ENCODE measurements at regions not wholly inside any gene's neighbourhood (a gene's known extent, or its start where the extent isn't known, plus 50 kb on each side); places are given as distances from the start of the nearest gene placed in this dataset.
"Not testable (repeated sequence)": the region's sequence is repeated elsewhere in the genome, so short reads cannot be mapped to it uniquely, and the experiment has no call there.

- not testable (repeated sequence) for DNase-seq (ENCODE audit: low read depth)
These were observed 108.0 kb upstream of the SGK1 start for GRCh38 chr6:134425917-134426316.

DNA sequence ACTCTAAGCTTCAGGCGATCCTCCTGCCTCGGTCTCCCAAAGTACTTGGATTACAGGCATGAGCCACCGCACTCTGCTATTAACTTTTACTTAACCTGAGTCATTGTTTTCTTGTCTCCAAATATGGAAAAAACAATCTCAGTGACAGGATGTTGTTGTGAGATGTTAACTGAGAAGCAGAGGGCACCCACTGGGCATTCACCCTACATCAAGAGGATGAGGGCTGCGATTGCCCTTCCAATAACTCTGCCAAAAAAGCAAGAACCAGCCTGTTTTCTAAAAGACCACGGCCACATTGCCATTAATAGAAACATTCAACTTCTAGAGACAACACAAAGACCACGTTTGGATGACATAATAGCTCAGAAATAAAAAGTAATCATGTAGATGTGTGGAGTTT lies 107.6 kb upstream of the SGK1 start:
- no peak for DNase-seq (ENCODE audit: low read depth)

GRCh38 chr6:134424798-134425170 lies 106.9 kb upstream of the SGK1 start:
- no peak for DNase-seq (ENCODE audit: low read depth)

DNA sequence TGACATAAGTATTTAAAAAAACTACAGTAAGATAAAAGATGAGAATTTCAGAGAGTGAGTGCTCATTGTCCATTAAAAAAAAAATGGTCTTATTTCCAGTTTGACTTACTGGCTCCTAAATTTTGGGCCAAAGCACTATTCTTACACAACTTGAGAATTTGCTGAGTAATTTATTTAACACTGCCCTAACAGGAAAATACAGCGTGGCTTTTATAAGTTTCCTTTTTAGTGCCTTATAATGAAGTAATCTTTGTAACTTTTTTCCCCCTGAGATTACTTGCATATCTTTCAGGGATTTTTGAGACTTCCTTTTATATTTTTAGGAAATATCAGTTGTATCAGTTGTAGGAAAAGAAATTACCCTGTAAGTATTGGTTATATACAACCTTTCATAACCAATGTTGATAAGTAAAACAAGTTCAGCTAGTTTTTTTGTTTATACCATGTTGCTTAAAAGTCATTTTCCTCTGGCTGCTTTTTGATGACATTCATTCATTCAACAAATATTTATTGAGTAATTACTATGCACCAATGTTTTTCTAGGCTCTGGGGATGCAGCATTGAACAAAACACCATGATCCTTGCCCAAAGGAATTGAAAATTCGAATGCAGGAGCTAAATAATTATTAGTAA lies 106.4 kb upstream of the SGK1 start:
- no peak for DNase-seq (ENCODE audit: low read depth)

DNA sequence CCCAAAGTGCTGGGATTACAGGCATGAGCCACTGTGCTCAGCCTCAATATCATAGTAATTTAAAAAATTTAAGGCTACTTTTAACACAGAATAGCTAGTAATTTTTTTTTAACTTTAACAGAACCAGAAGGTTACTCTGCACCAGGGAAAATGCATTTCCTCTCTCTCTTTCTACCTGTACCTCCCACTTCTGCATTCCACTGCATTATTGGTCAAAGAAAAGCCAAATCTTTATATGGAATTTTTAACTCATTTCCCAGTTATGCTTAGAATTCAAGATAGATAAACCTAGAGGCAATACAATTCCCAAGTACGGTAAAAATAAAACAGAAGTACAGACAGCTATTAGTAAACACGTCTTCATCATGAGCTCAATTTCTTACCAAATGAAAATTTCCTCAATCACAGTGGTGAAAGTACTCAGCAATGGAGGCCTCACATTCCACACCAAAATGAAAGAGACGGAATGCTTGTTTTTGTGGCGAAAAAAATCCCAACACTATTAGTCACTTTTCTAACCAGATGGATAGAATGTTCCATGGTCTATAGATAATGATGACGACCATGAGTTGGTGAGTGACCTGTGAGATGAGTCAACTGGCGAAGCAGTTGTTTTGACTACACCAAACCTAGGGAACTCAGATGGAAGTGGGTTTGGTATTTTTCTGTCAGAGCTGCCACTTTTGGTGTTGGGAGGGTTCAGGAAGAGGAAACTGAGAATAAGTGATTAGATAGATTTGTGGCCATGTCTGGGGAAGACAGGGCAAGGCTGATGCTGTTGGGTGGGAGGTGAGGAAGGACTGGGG lies 104.7 kb upstream of the SGK1 start:
- DNase-seq (ENCODE audit: low read depth) = no peak

DNA sequence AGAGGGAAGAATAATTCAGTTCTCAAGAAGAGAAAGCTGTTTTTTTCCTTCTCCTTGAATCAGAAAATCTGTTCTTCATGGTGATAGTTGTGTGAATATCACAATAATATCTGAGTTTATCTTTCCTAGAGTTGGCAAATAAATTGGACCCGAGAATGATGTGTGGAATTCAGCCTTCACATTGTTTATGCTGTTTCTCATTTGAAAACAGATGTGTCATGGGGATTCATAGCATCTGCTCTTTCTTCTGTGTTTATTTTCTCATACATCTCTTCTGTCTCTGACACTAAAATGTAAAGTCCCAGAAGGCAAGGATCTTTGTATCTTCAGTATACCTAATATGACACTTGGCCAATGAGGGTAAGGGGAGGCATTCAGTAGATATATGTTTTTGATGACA lies 103.6 kb upstream of the SGK1 start:
- DNase-seq (ENCODE audit: low read depth) = no peak

- no peak for DNase-seq (ENCODE audit: low read depth)
These were observed 102.8 kb upstream of the SGK1 start for GRCh38 chr6:134420614-134421181.

GRCh38 chr6:134419716-134420115 lies 101.8 kb upstream of the SGK1 start:
- no peak for DNase-seq (ENCODE audit: low read depth)

- no peak for DNase-seq (ENCODE audit: low read depth)
These were observed 98.7 kb upstream of the SGK1 start for GRCh38 chr6:134416418-134417154.

GRCh38 chr6:134415656-134416055 lies 97.7 kb upstream of the SGK1 start:
- DNase-seq (ENCODE audit: low read depth) = no peak

GRCh38 chr6:134415194-134415593 lies 97.3 kb upstream of the SGK1 start:
- DNase-seq (ENCODE audit: low read depth) = no peak

DNA sequence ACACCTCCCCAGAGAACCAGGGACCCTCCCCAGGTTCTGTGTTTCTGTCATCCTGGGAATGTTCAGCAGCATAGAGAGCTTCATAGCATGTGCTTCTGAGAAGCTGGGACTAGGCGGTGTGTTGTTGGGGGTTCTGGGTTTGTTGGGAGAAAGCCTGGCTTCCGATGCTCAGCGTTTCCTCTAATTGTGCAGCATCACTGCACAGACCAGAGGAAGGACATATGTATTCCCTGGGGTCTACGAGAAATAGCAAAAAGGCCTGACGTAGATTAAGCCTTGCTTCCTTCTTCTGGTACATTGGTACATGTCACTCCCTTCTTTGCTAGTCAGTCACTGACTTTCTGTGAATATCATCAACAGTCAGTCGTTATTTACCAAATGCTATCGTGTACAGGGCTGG lies 96.9 kb upstream of the SGK1 start:
- no peak for DNase-seq (ENCODE audit: low read depth)

GRCh38 chr6:134413241-134413643 lies 95.3 kb upstream of the SGK1 start:
- no peak for DNase-seq (ENCODE audit: low read depth)

DNA sequence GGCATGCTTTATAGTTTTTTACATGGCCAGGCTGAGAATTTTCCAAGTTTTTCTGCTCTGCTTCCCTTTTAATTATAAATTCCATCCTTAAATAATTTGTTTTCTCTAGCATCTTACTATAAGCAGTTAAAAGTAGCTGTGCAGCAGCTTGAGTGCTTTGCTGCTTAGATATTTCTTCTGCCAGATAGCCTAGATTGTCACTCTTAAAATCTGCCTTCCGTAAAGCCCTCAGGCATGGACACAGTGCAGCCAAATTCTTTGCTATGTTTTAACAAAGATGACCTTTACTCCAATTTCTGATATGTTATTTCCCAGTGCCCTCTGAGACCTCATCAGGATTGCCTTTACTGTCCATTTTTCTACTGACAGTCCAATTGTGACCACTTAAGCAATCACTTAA lies 92.6 kb upstream of the SGK1 start:
- DNase-seq (ENCODE audit: low read depth) = no peak

- DNase-seq (ENCODE audit: low read depth) = no peak
These were observed 89.9 kb upstream of the SGK1 start for GRCh38 chr6:134407791-134408190.

DNA sequence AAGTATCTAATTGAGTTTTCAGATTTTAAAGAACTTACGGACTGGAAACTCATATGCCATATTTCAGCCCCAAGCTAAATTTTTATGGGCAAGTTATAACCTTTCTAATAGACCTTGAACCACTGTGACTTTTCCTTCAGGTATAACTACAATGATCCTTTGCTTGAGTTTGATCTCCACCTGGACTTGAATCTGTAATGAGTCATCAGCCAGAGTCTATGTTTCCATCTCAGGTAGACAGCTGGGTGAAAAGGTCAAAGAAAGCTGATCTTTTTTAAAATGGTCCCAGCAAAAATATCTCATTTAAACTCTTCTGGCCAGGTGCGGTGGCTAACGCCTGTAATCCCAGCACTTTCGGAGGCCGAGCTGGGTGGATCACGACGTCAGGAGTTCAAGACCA lies 88.4 kb upstream of the SGK1 start:
- DNase-seq (ENCODE audit: low read depth) = no peak

DNA sequence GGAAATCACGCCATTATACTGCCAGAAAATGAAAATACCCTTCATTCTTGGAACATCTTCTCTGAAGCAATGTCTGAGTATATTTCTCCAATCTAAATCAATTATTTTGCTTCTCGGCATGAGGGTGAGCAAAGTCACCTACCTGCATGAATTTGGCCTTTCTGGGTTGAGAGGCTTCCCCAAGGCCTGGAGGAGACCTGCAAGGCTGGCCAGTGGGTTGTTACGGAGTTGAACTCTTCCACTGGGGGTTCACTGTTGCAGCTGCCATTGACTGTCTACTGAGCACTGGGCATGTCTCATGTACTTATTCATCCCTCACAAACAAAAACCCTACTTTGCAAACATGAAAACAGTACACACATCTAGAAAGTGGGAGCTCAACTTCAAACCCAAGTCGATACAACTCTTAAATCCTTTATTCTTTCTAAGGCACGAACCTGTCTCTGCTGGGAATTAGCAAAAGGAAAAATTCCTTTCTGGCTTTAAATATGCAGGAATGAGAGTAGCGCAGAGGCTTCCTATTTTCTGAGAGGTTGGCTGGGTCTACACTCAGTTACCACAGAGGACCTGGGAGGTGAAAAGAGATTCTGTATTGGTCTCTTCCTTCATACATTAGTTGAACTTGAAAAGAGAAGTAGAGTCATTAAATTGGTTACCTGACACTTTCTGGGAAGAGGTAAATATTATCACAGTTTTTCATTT lies 87.6 kb upstream of the SGK1 start:
- no peak for DNase-seq (ENCODE audit: low read depth)

DNA sequence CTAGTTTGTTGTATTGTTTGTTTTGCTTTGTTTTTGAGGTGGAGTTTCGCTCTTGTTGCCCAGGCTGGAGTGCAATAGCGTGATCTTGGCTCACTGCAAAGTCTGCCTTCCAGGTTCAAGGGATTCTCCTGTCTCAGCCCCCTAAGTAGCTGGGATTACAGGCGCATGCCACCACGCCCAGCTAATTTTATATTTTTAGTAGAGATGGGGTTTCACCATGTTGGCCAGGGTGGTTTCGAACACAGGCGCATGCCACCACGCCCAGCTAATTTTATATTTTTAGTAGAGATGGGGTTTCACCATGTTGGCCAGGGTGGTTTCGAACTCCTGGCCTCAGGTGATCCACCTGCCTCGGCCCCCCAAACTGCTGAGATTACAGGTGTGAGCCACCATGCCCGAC lies 85.4 kb upstream of the SGK1 start:
- not testable (repeated sequence) for DNase-seq (ENCODE audit: low read depth)

- DNase-seq (ENCODE audit: low read depth) = no peak
These were observed 84.6 kb upstream of the SGK1 start for GRCh38 chr6:134402372-134402984.

GRCh38 chr6:134400941-134401340 lies 83.0 kb upstream of the SGK1 start:
- DNase-seq (ENCODE audit: low read depth) = no peak

DNA sequence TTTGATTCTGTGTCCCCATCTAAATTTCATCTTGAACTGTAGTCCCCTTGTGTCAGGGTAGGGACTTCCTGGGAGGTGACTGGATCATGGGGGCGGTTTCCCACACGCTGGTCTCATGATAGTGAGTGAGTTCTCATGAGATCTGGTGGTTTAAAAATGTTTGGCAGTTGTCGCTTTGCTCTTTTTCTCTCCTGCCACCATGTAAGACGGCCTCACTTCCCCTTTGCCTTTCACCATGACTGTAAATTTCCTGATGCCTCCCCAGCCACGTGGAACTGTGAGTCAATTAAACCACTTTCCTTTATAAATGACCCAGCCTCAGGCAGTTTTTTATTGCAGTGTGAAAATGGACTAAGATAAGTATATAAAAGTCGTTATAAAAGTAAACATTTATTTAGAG lies 80.5 kb upstream of the SGK1 start:
- DNase-seq (ENCODE audit: low read depth) = no peak

- no peak for DNase-seq (ENCODE audit: low read depth)
These were observed 79.8 kb upstream of the SGK1 start for GRCh38 chr6:134397676-134398075.

All from CMK (cell line).